GM13976 (cell line): ENCODE measurements at regions not wholly inside any gene's neighbourhood (a gene's known extent, or its start where the extent isn't known, plus 50 kb on each side); places are given as distances from the start of the nearest gene placed in this dataset.

Experiments used
- DNase-seq: peaks from one replicate; pipeline ENCODE4 v3.0.0; 2012; ENCODE audit warnings: low spot score
- in situ Hi-C: fragments of 300-500 bp; cut with MboI; formaldehyde crosslinking; loops from one replicate; pipeline ENCODE4 v1.12.0; 2022; ENCODE audit warnings: low sequenced_read_pairs, mixed read lengths, inconsistent platforms; ENCODE audit not compliant: unreplicated experiment
- TF ChIP-seq, protein P1 (sequence below): IDR thresholded peaks from 2 replicates; pipeline ENCODE4 v1.5.1; 2012; ENCODE audit warnings: borderline replicate concordance, mild to moderate bottlenecking; ENCODE audit not compliant: insufficient read depth; ENCODE audit errors: extremely low read depth, missing control alignments, control extremely low read depth

DNA sequence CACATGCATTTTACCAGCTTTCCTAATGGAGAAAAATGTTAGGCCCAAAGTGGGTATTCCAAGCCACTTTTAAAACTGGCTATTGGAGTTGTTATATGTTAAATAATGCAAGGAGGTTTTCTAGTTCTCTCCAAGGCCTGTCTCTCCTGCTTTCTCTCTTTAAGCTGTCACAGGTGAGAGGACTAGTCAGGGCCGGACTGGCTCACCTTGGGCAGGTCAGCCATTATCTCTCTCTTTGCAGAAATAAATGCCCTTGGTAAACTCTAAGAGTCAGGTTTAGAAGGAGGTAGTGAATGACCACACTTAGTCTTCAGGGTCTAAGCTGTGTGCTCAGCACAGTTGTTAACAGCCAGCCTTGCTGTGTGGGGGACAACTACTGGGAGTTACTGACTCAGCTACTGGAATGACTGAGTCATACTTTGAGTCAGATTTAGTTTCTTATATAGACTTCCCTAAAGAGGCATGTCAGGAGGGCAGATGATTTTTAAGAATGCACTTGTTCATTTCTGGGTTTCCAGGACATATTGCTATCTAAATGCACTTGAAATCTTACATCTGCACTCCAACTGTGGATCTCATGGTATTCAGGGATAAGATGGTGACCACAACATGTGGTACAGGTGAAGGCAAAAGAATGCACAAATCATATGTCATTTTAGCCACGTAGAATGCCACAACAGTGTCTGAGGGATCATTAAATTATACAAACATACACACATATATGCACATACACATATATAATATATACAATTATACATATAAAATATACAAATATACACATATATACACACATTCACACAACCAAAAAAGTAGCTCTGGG lies 719.4 kb downstream of the EPM2A start:
- TF ChIP-seq, protein P1, sequence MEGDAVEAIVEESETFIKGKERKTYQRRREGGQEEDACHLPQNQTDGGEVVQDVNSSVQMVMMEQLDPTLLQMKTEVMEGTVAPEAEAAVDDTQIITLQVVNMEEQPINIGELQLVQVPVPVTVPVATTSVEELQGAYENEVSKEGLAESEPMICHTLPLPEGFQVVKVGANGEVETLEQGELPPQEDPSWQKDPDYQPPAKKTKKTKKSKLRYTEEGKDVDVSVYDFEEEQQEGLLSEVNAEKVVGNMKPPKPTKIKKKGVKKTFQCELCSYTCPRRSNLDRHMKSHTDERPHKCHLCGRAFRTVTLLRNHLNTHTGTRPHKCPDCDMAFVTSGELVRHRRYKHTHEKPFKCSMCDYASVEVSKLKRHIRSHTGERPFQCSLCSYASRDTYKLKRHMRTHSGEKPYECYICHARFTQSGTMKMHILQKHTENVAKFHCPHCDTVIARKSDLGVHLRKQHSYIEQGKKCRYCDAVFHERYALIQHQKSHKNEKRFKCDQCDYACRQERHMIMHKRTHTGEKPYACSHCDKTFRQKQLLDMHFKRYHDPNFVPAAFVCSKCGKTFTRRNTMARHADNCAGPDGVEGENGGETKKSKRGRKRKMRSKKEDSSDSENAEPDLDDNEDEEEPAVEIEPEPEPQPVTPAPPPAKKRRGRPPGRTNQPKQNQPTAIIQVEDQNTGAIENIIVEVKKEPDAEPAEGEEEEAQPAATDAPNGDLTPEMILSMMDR, result no peak
- in situ Hi-C loops, result no loop called here
- DNase-seq, result peak; percentile 33

DNA sequence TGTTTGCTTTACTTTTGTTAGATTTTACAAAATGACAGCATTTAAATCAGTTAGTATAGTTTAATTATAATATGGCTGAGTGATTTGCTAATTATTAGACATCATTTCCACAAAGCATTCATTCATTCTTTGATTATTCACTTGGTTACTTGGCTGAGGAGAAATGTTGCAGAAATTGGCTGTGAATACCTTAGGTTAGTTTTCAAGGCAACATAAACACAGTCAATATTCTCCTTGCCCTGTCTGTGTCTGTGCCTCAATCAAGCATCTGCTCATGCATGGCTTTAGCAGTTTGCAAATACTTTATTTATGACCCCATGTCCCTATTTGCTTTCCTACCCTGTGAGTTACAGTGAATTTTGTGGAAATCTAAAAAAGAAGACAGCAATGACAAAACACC lies 718.3 kb downstream of the EPM2A start:
- in situ Hi-C loops, result no loop called here
- DNase-seq, result no peak
- TF ChIP-seq, protein P1, result no peak

DNA sequence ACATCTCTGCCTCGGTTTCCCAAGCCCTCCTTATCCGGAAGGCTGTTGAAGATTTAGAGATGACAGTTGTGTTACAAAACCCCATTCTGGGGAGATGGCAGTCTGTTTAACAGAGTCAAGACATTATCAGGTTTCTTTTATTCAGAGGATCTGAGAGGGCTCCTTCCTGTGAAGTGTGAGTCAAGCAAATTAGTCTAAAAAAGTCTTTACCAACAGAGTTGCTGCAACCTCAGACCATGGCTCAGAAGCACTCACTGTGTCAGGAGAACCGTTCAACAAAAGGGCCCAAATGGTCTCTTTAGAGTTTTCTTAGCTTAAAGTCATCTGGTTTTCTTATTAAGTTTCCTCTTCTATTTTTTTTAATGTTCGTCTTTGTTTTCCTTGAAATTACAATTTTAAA lies 717.8 kb downstream of the EPM2A start:
- TF ChIP-seq, protein P1, result no peak
- in situ Hi-C loops, result no loop called here
- no peak for DNase-seq

DNA sequence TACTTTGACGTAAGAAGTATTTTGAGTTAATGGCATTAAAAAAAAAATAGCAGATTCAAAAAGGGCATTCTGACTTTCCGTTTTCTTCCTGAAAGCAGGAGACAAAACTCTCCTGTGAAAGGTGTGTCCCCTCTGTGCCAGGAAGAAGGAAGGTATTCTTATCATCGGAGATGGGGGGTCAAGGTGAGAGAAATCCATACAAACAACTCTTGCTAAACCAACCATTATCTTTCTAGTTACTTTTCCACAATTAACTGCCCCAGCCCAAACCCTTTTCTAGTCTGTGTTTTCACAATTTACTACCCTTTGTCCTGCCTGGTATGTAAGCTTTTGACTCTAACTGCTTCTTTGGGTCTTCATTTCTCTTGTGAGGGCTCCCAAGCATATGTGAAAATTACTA lies 717.3 kb downstream of the EPM2A start:
- in situ Hi-C loops, result no loop called here
- DNase-seq, result no peak
- TF ChIP-seq, protein P1, result no peak

DNA sequence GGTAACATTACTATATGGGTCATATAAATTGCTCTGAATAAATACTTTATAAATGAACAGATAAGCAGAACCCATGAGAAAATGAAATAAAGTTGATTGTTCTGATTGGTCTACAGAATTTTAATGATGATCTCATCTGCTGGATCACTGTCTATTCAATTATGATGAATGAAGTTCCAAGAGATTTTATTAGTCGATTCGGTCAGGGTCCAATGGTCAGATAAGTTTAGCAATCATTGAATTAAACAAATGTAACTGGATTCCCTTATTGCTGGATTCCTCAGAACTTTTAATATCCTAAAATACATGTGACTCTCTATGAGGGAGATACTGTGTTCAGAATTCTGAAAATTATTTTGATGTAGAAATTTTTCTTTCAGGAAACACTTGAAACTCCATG lies 715.2 kb downstream of the EPM2A start:
- in situ Hi-C loops, result no loop called here
- DNase-seq, result no peak
- TF ChIP-seq, protein P1, result no peak

DNA sequence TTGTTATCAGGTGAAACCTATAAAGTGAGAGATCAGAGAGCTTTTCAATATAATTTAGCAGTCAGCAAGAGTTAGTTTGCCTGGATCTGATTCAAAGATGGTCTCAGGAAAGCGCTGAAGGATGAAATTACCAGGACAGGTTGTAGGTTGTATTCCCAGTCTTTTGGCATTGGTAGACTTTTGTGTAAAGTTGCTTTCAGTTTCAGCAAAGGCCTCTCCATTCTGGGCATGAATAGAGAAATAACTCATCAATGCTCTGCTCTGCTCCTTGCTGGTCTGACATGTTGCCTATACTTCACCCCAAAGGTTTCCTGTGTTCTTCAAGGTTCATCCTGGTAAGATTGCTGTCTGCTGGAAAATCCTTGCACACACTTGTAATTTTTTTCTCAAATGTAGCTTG lies 714.8 kb downstream of the EPM2A start:
- DNase-seq, result no peak
- in situ Hi-C loops, result no loop called here
- TF ChIP-seq, protein P1, result no peak

DNA sequence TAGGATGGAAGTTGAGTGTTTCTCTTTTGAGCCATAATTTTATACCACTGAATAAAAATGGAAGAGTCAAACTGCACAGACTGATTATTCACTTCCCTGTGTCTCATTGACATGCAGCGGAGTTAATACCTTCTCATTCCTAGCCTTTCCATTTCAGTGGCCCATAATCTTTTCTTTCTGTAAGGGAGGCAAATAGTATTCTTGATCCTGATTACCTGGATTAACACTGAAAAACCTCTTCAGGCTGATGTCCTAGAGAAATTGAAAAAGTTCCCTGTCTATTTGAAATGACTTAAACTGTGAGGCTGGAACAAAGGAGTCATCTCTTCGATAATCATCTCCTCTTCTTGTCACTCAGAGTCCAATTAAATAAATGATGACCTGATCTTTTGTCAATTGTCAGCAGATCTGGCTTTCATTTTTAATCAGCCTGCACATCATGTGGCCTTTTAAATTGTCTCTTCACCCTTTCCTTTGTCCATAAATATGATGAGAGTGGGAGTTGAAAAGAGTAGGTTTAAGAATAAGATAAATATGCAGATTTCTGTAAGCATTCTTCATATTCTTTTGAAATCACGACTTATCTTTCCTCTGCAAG lies 713.0 kb downstream of the EPM2A start:
- in situ Hi-C loops, result no loop called here
- TF ChIP-seq, protein P1, result no peak
- no peak for DNase-seq
